Stimulated activated naive B cell treated with anti-CD40 and anti-IgM and Interleukin-4, amounts not matched to agents 10 μg/mL and 1 μg/mL and 100 μg/mL, for 72 hours (primary cell): ENCODE measurements at regions not wholly inside any gene's neighbourhood (a gene's known extent, or its start where the extent isn't known, plus 50 kb on each side); places are given as distances from the start of the nearest gene placed in this dataset.
"Not testable (repeated sequence)": the region's sequence is repeated elsewhere in the genome, so short reads cannot be mapped to it uniquely, and the experiment has no call there.

Experiments used
- ATAC-seq, 2 donors: fragments of 150-1000 bp; cut with Tn5 transposase; replicated peaks; 2 replicates each; pipeline ENCODE4 v1.10.0; 2021; ENCODE audit warnings: moderate library complexity in 1 of 2
- DNase-seq: peaks from one replicate; pipeline ENCODE4 v3.0.0; 2021
- H3K27ac Mint-ChIP-seq: one replicate; pipeline ENCODE4 v1.8.0; 2022; ENCODE audit warnings: mild to moderate bottlenecking, mixed read lengths
- H3K27me3 Mint-ChIP-seq, 2 donors: one replicate each; pipeline ENCODE4 v1.8.0; 2022; ENCODE audit warnings: mixed read lengths in 2 of 2
- H3K36me3 Mint-ChIP-seq, 2 donors: one replicate each; pipeline ENCODE4 v1.8.0; 2022; ENCODE audit warnings: mixed read lengths in 2 of 2, mild to moderate bottlenecking in 1 of 2
- H3K4me1 Mint-ChIP-seq, 2 donors: one replicate each; pipeline ENCODE4 v1.8.0; 2022; ENCODE audit warnings: mixed read lengths in 2 of 2, mild to moderate bottlenecking in 1 of 2
- H3K4me3 Mint-ChIP-seq, 2 donors: one replicate each; pipeline ENCODE4 v1.8.0; 2022; ENCODE audit warnings: mild to moderate bottlenecking in 2 of 2, mixed read lengths in 2 of 2, moderate library complexity in 1 of 2
- H3K9me3 Mint-ChIP-seq, 2 donors: one replicate each; pipeline ENCODE4 v1.8.0; 2022; ENCODE audit warnings: mixed read lengths in 2 of 2, mild to moderate bottlenecking in 1 of 2

- no peak for ATAC-seq
- Mint-ChIP-seq H3K9me3 (peaks cover 10 to 14% of the 10 kb centered on the region in 2 donors), H3K27ac (no peak overlapping the region), H3K36me3 (peaks cover 2 to 11% of the 10 kb centered on the region in 2 donors), H3K4me1 (peaks cover 16 to 19% of the 10 kb centered on the region in 2 donors), H3K4me3 (no peak overlapping the region), H3K27me3 (no peaks in the 10 kb centered on the region)
- no peak for DNase-seq
Measured at GRCh38 chr1:31485166-31485565, 72.2 kb downstream of the SERINC2 start.

DNA sequence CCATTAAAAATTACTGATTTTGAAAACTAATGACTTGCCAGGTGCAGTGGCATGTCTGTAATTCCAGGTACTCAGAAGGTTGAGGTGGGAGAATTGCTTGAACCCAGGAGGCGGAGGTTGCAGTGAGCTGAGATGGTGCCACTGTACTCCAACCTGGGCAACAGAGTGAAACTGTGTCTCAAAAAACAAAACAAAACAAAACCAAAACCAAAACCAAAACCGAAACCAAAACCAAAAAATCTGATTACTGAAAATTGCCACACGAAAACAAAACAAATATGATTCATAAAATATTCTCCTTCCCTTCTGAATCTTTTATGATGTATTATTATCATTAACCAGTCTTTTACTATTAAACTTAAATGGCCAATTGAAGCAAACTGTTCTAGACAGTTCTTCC is 74.1 kb downstream of the SERINC2 start:
- H3K27ac Mint-ChIP-seq = peak overlapping the region; percentile 56
- DNase-seq (no peak), ATAC-seq (no peak)
- H3K4me3 Mint-ChIP-seq = no peak overlapping the region
- H3K27me3 Mint-ChIP-seq = no peaks in the 10 kb centered on the region
- H3K36me3 Mint-ChIP-seq = peaks cover 0 to 7% of the 10 kb centered on the region in 2 donors
- peaks cover 6 to 12% of the 10 kb centered on the region in 2 donors for H3K9me3 Mint-ChIP-seq
- peaks cover 14 to 15% of the 10 kb centered on the region in 2 donors for H3K4me1 Mint-ChIP-seq

DNA sequence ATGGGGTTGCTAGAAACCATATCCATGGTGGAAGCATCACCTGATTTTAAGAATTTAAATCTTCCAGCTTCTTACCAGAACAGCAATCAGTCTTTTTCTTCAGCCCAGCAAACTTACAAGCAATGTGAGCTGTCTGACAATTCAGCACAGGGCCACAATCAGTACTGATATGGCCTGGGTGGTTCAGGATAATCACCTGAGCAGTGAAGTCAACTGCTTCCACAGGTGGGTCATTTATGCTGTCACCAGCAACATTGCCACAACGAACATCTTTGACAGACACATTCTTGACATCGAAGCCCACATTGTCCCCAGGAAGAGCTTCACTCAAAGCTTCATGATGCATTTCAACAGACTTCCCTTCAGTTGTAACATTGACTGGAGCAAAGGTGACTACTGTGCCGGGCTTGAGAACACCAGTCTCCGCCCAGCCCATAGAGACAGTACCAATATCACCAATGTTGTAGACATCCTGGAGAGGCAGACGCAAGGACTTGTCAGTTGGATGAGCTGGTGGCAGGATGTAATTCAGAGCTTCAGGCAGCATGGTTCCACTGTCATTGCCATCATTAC is 74.8 kb downstream of the SERINC2 start:
- Mint-ChIP-seq H3K27ac (no peak overlapping the region), H3K4me3 (no peak overlapping the region)

DNA sequence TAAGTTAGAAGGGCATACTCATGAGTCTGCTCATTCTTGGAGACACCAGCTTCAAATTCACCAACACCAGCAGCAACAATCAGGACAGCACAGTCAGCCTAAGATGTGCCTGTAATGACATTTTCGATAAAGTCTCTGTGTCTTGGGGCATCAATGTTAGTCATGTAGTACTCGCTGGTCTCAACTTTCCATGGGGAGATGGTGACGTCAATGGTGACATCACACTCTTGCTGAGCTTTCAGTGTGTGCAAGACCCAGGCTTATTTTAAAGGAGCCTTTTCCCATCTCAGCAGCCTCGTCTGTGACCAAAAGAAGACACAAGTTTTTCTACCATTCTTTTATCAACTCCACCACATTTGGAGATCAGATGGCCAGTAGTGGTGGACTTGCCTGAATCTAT is 75.5 kb downstream of the SERINC2 start:
- ATAC-seq = no peak
- peaks cover 4 to 5% of the 10 kb centered on the region in 2 donors for H3K4me1 Mint-ChIP-seq
- peaks cover 0 to 7% of the 10 kb centered on the region in 2 donors for H3K36me3 Mint-ChIP-seq

More for the DNA sequence above, 74.8 kb downstream of the SERINC2 start:
- no peak for DNase-seq
- Mint-ChIP-seq H3K27me3 (no peaks in the 10 kb centered on the region), H3K9me3 (peaks cover 6 to 12% of the 10 kb centered on the region in 2 donors), H3K4me1 (peaks cover 10 to 12% of the 10 kb centered on the region in 2 donors), H3K36me3 (peaks cover 0 to 7% of the 10 kb centered on the region in 2 donors)
- ATAC-seq = no peak

DNA sequence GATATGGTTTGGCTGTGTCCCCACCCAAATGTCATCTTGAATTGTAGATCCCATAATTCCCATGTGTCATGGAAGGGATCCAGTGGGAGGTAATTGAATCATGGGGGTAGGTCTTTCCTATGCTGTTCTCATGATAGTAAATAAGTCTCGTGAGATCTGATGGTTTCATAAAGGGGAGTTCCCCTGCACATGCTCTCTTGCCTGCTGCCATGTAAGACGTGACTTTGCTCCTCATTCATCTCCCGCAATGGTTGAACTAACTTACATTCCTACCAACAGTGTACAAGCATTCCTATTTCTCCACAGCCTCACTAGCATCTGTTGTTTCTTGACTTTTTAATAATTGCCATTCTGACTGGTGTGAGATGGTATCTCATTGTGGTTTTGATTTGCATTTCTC is 76.6 kb downstream of the SERINC2 start:
- DNase-seq, H3K36me3 Mint-ChIP-seq, H3K4me1 Mint-ChIP-seq, H3K4me3 Mint-ChIP-seq, H3K27me3 Mint-ChIP-seq, H3K27ac Mint-ChIP-seq, ATAC-seq: not testable (repeated sequence)
- peaks cover 6 to 12% of the 10 kb centered on the region in 2 donors for H3K9me3 Mint-ChIP-seq

More for the DNA sequence above, 75.5 kb downstream of the SERINC2 start:
- no peak for DNase-seq
- H3K27me3 Mint-ChIP-seq = no peaks in the 10 kb centered on the region
- H3K27ac Mint-ChIP-seq = no peak overlapping the region
- H3K4me3 Mint-ChIP-seq = no peak overlapping the region
- peaks cover 6 to 12% of the 10 kb centered on the region in 2 donors for H3K9me3 Mint-ChIP-seq

DNA sequence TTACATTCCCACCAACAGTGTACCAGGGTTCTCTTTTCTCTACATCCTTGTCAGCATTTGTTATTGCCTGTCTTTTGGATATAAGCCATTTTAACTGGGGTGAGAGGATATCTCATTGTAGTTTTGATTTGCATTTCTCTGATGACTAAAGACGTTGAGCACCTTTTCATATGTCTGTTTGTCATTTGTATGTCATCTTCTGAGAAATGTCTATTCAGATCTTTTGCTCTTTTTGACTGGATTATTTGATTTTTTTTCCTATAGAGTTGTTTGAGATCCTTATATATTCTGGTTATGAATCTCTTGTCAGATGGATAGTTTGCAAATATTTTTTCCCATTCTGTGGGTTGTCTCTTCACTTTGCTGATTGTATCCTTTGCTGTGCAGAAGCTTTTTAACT is 77.6 kb downstream of the SERINC2 start:
- H3K9me3 Mint-ChIP-seq, H3K27me3 Mint-ChIP-seq, H3K4me3 Mint-ChIP-seq, ATAC-seq, DNase-seq, H3K4me1 Mint-ChIP-seq, H3K27ac Mint-ChIP-seq, H3K36me3 Mint-ChIP-seq: not testable (repeated sequence)

- H3K9me3 Mint-ChIP-seq, H3K27me3 Mint-ChIP-seq, H3K27ac Mint-ChIP-seq, ATAC-seq, H3K4me1 Mint-ChIP-seq, DNase-seq, H3K4me3 Mint-ChIP-seq, H3K36me3 Mint-ChIP-seq: not testable (repeated sequence)
Measured at GRCh38 chr1:31495351-31495750, 81.0 kb upstream of the TINAGL1 start.

DNA sequence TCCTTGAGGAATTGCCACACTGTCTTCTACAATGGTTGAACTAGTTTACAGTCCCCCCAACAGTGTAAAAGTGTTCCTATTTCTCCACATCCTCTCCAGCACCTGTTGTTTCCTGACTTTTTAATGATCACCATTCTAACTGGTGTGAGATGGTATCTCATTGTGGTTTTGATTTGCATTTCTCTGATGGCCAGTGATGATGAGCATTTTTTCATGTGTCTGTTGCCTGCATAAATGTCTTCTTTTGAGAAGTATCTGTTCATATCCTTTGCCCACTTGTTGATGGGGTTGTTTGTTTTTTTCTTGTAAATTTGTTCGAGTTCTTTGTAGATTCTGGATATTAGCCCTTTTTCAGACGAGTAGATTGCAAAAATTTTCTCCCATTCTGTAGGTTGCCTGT is 80.5 kb upstream of the TINAGL1 start:
- not testable (repeated sequence) for DNase-seq, H3K27ac Mint-ChIP-seq, H3K4me3 Mint-ChIP-seq, H3K27me3 Mint-ChIP-seq, H3K9me3 Mint-ChIP-seq, H3K36me3 Mint-ChIP-seq, H3K4me1 Mint-ChIP-seq, ATAC-seq

GRCh38 chr1:31497601-31498000 is 78.7 kb upstream of the TINAGL1 start:
- Mint-ChIP-seq H3K9me3 (no peaks in the 10 kb centered on the region), H3K27me3 (peaks cover 0 to 6% of the 10 kb centered on the region in 2 donors), H3K36me3 (no peaks in the 10 kb centered on the region), H3K4me1 (peaks cover 0 to 4% of the 10 kb centered on the region in 2 donors), H3K4me3 (no peak overlapping the region), H3K27ac (no peak overlapping the region)
- no peak for ATAC-seq
- no peak for DNase-seq

- no peaks in the 10 kb centered on the region for H3K9me3 Mint-ChIP-seq
- peaks cover 6 to 7% of the 10 kb centered on the region in 2 donors for H3K27me3 Mint-ChIP-seq
- ATAC-seq (no peak), DNase-seq (no peak)
- H3K4me3 Mint-ChIP-seq = no peak overlapping the region
- no peak overlapping the region for H3K27ac Mint-ChIP-seq
- H3K36me3 Mint-ChIP-seq = no peaks in the 10 kb centered on the region
- peaks cover 0 to 3% of the 10 kb centered on the region in 2 donors for H3K4me1 Mint-ChIP-seq
Measured at GRCh38 chr1:31498376-31499040, 77.8 kb upstream of the TINAGL1 start.

DNA sequence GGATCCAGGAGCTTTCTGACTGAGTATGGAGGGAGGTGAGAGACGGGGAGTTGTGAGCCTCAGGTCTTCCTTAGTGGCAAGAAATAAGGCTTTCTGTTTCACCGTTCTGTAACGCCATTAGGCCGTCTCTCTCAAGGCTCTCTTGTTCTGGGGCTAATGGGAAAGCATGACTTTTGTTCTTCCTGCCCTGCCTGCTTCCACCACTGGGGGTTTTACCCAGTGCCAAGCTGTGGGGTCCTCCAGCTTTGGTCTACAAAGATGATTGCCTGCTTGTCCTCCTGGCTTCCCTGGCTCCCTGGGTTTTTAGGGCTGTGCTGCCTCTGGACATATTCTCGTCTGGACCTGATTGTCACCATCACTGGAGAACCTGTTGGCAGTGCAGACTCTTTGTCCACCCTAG is 74.8 kb upstream of the TINAGL1 start:
- H3K36me3 Mint-ChIP-seq = no peaks in the 10 kb centered on the region
- peaks cover 12 to 13% of the 10 kb centered on the region in 2 donors for H3K4me1 Mint-ChIP-seq
- H3K4me3 Mint-ChIP-seq = no peak overlapping the region
- peaks cover 6 to 18% of the 10 kb centered on the region in 2 donors for H3K27me3 Mint-ChIP-seq
- no peaks in the 10 kb centered on the region for H3K9me3 Mint-ChIP-seq
- no peak overlapping the region for H3K27ac Mint-ChIP-seq
- ATAC-seq (no peak), DNase-seq (no peak)

- Mint-ChIP-seq H3K9me3 (no peaks in the 10 kb centered on the region), H3K27me3 (peaks cover 6 to 20% of the 10 kb centered on the region in 2 donors), H3K36me3 (no peaks in the 10 kb centered on the region), H3K4me3 (no peak overlapping the region), H3K4me1 (peaks cover 12 to 17% of the 10 kb centered on the region in 2 donors), H3K27ac (no peak overlapping the region)
- no peak for DNase-seq
- ATAC-seq = no peak
Measured at GRCh38 chr1:31502253-31502652, 74.1 kb upstream of the TINAGL1 start.

DNA sequence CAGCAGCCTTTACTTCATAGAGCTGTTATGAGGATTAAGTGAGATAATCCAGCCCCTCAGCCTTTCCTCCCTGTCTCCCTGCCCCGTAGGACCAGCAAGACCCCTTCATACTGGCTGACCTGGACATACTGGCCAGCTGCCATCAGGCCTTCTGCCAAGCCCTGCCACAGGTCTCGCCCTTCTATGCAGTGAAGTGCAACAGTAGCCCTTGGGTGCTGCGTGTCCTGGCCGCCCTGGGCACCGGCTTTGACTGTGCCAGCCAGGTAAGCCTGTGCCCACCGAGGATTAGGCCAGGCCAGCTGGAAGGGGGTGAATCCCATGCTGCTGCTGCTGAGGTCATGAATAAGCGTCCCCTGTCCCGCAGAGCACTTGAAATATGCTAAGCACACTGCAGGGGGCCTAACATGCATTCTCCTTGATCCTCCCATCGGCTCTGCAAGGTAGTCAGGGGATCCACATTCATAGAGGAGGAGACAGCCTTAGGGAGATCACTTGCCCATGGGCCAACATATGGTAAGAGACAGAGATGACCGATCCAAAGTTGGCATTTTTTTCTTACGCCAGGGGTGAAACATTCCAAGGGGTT is 73.3 kb upstream of the TINAGL1 start:
- H3K9me3 Mint-ChIP-seq = no peaks in the 10 kb centered on the region
- ATAC-seq (no peak), DNase-seq (no peak)
- H3K27me3 Mint-ChIP-seq = peaks cover 8 to 24% of the 10 kb centered on the region in 2 donors
- H3K27ac Mint-ChIP-seq = no peak overlapping the region
- no peaks in the 10 kb centered on the region for H3K36me3 Mint-ChIP-seq
- peaks cover 15 to 22% of the 10 kb centered on the region in 2 donors for H3K4me1 Mint-ChIP-seq
- no peak overlapping the region for H3K4me3 Mint-ChIP-seq

- Mint-ChIP-seq H3K27me3 (peaks cover 12 to 27% of the 10 kb centered on the region in 2 donors), H3K4me3 (no peak overlapping the region), H3K27ac (no peak overlapping the region), H3K9me3 (no peaks in the 10 kb centered on the region), H3K4me1 (peaks cover 18 to 27% of the 10 kb centered on the region in 2 donors), H3K36me3 (no peaks in the 10 kb centered on the region)
- DNase-seq (no peak), ATAC-seq (no peak)
Measured at GRCh38 chr1:31503570-31503969, 72.7 kb upstream of the TINAGL1 start.

DNA sequence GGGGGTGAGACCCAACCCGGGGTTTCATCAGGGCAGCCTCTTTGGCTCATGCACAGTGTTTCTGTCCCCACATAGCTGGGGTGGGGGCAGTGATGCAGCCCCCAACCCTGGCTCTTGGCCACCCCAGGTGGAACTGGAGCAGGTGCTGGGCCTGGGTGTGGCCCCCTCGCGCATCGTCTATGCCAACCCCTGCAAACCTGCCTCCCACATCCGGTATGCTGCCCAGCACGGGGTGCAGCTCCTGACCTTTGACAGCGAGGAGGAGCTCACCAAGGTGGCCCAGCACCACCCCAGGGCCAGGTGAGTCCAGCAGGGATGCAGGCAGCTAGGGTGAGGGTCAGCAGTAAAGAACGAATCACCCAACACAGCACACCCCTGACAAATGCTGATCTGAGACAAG is 72.3 kb upstream of the TINAGL1 start:
- Mint-ChIP-seq H3K36me3 (no peaks in the 10 kb centered on the region), H3K27me3 (peaks cover 12 to 27% of the 10 kb centered on the region in 2 donors), H3K9me3 (no peaks in the 10 kb centered on the region), H3K27ac (no peak overlapping the region), H3K4me1 (peaks cover 20 to 31% of the 10 kb centered on the region in 2 donors), H3K4me3 (no peak overlapping the region)
- no peak for DNase-seq
- no peak for ATAC-seq
